Common myeloid progenitor, CD34-positive (primary cell): ENCODE measurements at regions not wholly inside any gene's neighbourhood (a gene's known extent, or its start where the extent isn't known, plus 50 kb on each side); places are given as distances from the start of the nearest gene placed in this dataset.
"Not testable (repeated sequence)": the region's sequence is repeated elsewhere in the genome, so short reads cannot be mapped to it uniquely, and the experiment has no call there.

ENCODE experiments used
- CTCF ChIA-PET: fragments of 350-600 bp; sonication (Branson Sonifier 250); formaldehyde crosslinking; loops from one replicate; lab custom pipeline; 2021; ENCODE audit warnings: antibody characterized with exemption; lab: Charles Lee
- POLR2A ChIA-PET: fragments of 350-600 bp; sonication (Branson Sonifier 250); formaldehyde crosslinking; loops from one replicate; lab custom pipeline; 2021; ENCODE audit warnings: antibody characterized with exemption; lab: Charles Lee
- DNase-seq, 3 donors: peaks; one replicate each; pipeline versions ENCODE4 v3.0.0 to v3.0.0-alpha.2; 2013
- H3K27ac ChIP-seq, 2 experiments: 1 replicate in 1 of 2; 2 replicates in 1 of 2; pipeline ENCODE4 v1.7.0; 2013; ENCODE audit warnings: inconsistent platforms in 2 of 2, low read length in 2 of 2, mild to moderate bottlenecking in 2 of 2, low read depth in 1 of 2, moderate library complexity in 1 of 2; ENCODE audit not compliant: severe bottlenecking in 2 of 2, insufficient read depth in 1 of 2, poor library complexity in 1 of 2
- H3K27me3 ChIP-seq, 5 experiments: replicated peaks in 2 of 5; 1 replicate in 3 of 5; 2 replicates in 2 of 5; pipeline versions ENCODE4 v1.6.1 to v1.7.0; 2013; ENCODE audit warnings: low read length in 4 of 5, mild to moderate bottlenecking in 2 of 5, moderate library complexity in 2 of 5, inconsistent platforms in 1 of 5; ENCODE audit not compliant: insufficient read depth in 5 of 5, control insufficient read depth in 4 of 5
- H3K36me3 ChIP-seq, 4 experiments: 1 replicate in 2 of 4; 2 replicates in 2 of 4; pipeline versions ENCODE4 v1.6.1 to v1.7.0; 2013; ENCODE audit warnings: low read length in 3 of 4, control low read depth in 1 of 4, mild to moderate bottlenecking in 1 of 4; ENCODE audit not compliant: control insufficient read depth in 4 of 4, insufficient read depth in 4 of 4
- H3K4me1 ChIP-seq, 4 experiments: 1 replicate in 3 of 4; 2 replicates in 1 of 4; pipeline versions ENCODE4 v1.6.1 to v1.7.1; 2013; ENCODE audit warnings: low read length in 3 of 4, mild to moderate bottlenecking in 3 of 4, control low read depth in 1 of 4, inconsistent platforms in 1 of 4, moderate library complexity in 1 of 4; ENCODE audit not compliant: control insufficient read depth in 4 of 4, insufficient read depth in 4 of 4; ENCODE audit errors: control extremely low read depth in 1 of 4
- H3K4me3 ChIP-seq, 7 experiments: 1 replicate in 4 of 7; 2 replicates in 3 of 7; pipeline versions ENCODE4 v1.5.1 to v1.7.0; 2013; ENCODE audit warnings: mild to moderate bottlenecking in 7 of 7, low read length in 6 of 7, moderate library complexity in 6 of 7, inconsistent platforms in 2 of 7, low read depth in 2 of 7, control low read depth in 1 of 7; ENCODE audit not compliant: insufficient read depth in 4 of 7, control insufficient read depth in 1 of 7; ENCODE audit errors: extremely low read depth in 1 of 7
- H3K9me3 ChIP-seq, 5 experiments: 1 replicate in 4 of 5; 2 replicates in 1 of 5; pipeline versions ENCODE4 v1.6.1 to v1.7.1; 2013; ENCODE audit warnings: low read length in 4 of 5, mild to moderate bottlenecking in 2 of 5, inconsistent platforms in 1 of 5, low read depth in 1 of 5, moderate library complexity in 1 of 5; ENCODE audit not compliant: control insufficient read depth in 4 of 5, insufficient read depth in 2 of 5; ENCODE audit errors: control extremely low read depth in 1 of 5
- WGBS: methylation state at CpG from one replicate; pipeline ENCODE4 v1.1.5; 2013; ENCODE audit not compliant: insufficient coverage; 5-methylcytosine and 5-hydroxymethylcytosine counted together

- 25% methylated on average over 1 of the region's 2 CpGs for WGBS
- POLR2A ChIA-PET = no interaction called here
- no peak for DNase-seq
- Histone ChIP-seq H3K9me3 (no peaks in the 10 kb centered on the region), H3K27ac (no peak overlapping the region), H3K4me3 (no peak overlapping the region), H3K27me3 (no peaks in the 10 kb centered on the region), H3K4me1 (no peaks in the 10 kb centered on the region), H3K36me3 (no peaks in the 10 kb centered on the region)
- CTCF ChIA-PET = no interaction called here
These were observed 234.9 kb downstream of the YTHDC2 start for GRCh38 chr5:113748403-113748802.

DNA sequence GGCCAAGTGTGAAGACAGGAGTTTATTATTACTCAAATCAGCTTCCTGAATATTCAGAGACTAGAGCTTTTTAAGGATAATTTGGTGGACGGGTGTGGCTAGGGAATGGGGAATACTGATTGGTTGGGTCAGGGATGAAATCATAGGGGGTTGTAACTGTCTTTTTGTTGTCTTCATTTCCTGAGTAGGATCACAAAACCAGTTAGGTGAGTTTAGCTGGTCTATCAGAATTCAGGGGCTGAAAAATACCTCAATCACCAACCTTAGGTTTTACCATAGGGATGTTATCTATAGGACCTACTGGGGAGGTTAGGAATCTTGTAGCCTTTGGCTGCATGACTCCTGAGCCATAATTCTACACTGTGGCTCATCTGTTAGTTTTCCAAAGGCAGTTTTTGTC, 235.8 kb downstream of the YTHDC2 start:
- no peaks in the 10 kb centered on the region for H3K27me3 ChIP-seq
- no peak for DNase-seq
- H3K9me3 ChIP-seq = no peaks in the 10 kb centered on the region
- no peaks in the 10 kb centered on the region for H3K36me3 ChIP-seq
- H3K27ac ChIP-seq = no peak overlapping the region
- no peak overlapping the region for H3K4me3 ChIP-seq
- ChIA-PET POLR2A (no interaction called here), CTCF (no interaction called here)
- no peaks in the 10 kb centered on the region for H3K4me1 ChIP-seq
- WGBS = no CpG with 5 or more reads among the region's 1 CpG

DNA sequence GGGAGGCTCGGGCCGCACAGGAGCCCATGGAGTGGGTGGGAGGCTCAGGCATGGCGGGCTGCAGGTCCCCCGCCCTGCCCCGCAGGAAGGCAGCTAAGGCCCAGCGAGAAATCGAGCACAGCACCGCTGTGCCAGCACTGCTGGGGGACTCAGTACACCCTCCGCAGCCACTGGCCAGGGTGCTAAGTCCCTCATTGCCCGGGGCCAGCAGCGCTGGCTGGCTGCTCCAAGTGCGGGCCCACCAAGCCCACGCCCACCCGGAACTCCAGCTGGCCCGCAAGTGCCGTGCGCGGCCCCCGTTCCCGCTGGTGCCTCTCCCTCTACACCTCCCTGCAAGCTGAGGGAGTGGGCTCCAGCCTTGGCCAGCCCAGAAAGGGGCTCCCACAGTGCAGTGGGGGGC, 239.7 kb downstream of the YTHDC2 start:
- H3K27me3 ChIP-seq, POLR2A ChIA-PET, H3K36me3 ChIP-seq, H3K27ac ChIP-seq, H3K4me3 ChIP-seq, DNase-seq, H3K9me3 ChIP-seq, H3K4me1 ChIP-seq, CTCF ChIA-PET: not testable (repeated sequence)
- WGBS = 86% methylated on average over 5 of the region's 20 CpGs

DNA sequence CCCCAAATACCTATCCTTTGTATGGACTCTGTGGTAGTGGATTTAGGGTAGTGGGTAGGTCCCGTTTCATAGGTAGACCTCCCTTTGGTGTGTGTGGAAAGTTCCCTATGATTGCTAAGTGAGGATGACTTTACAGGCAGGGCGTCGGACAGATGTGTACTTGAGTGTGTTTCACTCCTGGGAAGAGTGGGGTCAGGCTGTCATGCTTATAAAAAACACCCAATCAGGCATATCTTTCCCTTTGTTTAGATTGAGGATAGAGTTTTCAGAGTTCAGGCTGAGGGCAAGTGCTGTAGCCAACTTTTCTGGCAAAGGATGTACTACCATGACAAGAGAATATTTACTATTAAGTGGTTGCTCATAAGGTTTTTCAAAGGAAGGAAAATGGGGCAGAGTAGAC, 242.0 kb downstream of the YTHDC2 start:
- Histone ChIP-seq H3K4me3 (no peak overlapping the region), H3K9me3 (no peaks in the 10 kb centered on the region), H3K4me1 (no peaks in the 10 kb centered on the region), H3K36me3 (no peaks in the 10 kb centered on the region), H3K27ac (no peak overlapping the region), H3K27me3 (no peaks in the 10 kb centered on the region)
- POLR2A ChIA-PET = no interaction called here
- CTCF ChIA-PET = interaction anchor here (0.6 kb wide), 1 partner anchor 11 kb away, joined by 3 read pairs; no protein-coding TSS in a partner anchor
- no peak for DNase-seq
- 89% methylated on average over 3 of the region's 3 CpGs for WGBS

DNA sequence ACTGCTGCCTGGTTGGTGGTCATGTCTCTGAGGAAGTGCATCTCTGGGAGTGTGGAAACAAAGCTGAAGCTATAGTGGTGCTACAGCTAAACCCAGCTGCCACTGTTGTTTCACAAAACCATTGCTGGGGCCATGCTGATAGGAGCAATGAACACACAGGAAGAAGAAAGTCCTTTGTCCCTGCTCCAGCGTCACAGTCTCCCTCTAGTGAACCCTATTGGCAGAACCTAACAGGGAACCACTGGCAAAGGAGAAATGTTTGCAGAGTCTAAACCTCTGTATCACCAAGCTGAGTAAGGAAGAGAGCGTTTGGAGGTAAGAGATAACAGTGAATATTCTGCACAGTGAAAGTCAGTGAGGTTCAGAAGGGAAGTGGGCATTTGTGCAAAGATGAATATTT, 244.0 kb downstream of the YTHDC2 start:
- Histone ChIP-seq H3K9me3 (no peaks in the 10 kb centered on the region), H3K36me3 (no peaks in the 10 kb centered on the region), H3K4me3 (no peak overlapping the region), H3K4me1 (no peaks in the 10 kb centered on the region), H3K27ac (no peak overlapping the region), H3K27me3 (no peaks in the 10 kb centered on the region)
- CTCF ChIA-PET = no interaction called here
- POLR2A ChIA-PET = no interaction called here
- no peak for DNase-seq
- 100% methylated on average over 1 of the region's 2 CpGs for WGBS

- Histone ChIP-seq H3K36me3 (no peaks in the 10 kb centered on the region), H3K4me3 (no peak overlapping the region), H3K4me1 (no peaks in the 10 kb centered on the region), H3K9me3 (no peaks in the 10 kb centered on the region), H3K27me3 (no peaks in the 10 kb centered on the region), H3K27ac (no peak overlapping the region)
- WGBS = 44% methylated on average over 1 of the region's 2 CpGs
- ChIA-PET CTCF (no interaction called here), POLR2A (no interaction called here)
- DNase-seq = no peak
These were observed 246.0 kb downstream of the YTHDC2 start for GRCh38 chr5:113759505-113759904.

GRCh38 chr5:113760486-113760885, 247.0 kb downstream of the YTHDC2 start:
- no peak for DNase-seq
- Histone ChIP-seq H3K4me1 (no peaks in the 10 kb centered on the region), H3K27ac (no peak overlapping the region), H3K9me3 (no peaks in the 10 kb centered on the region), H3K36me3 (no peaks in the 10 kb centered on the region), H3K27me3 (no peaks in the 10 kb centered on the region), H3K4me3 (no peak overlapping the region)
- WGBS = 70% methylated on average over 1 of the region's 1 CpG
- ChIA-PET CTCF (no interaction called here), POLR2A (no interaction called here)
